Stimulated activated CD4-positive, alpha-beta T cell treated with anti-CD3 and anti-CD28 coated beads, TNF-alpha, amount 100 ng/mL, for 48 hours (primary cell): ENCODE measurements at regions not wholly inside any gene's neighbourhood (a gene's known extent, or its start where the extent isn't known, plus 50 kb on each side); places are given as distances from the start of the nearest gene placed in this dataset.
"Not testable (repeated sequence)": the region's sequence is repeated elsewhere in the genome, so short reads cannot be mapped to it uniquely, and the experiment has no call there.

Source experiments
- DNase-seq, 3 donors: peaks; one replicate each; pipeline ENCODE4 v3.0.0-alpha.2; 2020; ENCODE audit warnings: low read depth in 3 of 3

DNA sequence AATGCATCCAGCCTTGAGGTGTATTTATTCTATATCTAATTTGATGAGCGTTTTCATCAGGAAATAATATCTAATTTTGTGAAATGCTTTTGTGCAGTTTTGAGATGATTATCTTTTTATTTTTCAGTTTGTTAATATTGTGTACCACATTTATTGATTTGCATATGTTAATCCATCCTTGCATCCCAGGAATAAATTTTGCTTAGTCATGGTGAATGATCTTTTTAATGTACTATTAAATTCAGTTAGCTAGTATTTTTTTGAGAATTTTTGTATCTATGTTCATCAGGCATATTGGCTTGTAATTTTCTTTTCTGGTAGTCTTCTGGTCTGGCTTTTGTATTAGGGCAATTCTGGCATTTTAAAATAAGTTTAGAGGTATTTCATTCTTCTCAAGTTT is 697.5 kb upstream of the ADGRL4 start:
- no peak for DNase-seq

DNA sequence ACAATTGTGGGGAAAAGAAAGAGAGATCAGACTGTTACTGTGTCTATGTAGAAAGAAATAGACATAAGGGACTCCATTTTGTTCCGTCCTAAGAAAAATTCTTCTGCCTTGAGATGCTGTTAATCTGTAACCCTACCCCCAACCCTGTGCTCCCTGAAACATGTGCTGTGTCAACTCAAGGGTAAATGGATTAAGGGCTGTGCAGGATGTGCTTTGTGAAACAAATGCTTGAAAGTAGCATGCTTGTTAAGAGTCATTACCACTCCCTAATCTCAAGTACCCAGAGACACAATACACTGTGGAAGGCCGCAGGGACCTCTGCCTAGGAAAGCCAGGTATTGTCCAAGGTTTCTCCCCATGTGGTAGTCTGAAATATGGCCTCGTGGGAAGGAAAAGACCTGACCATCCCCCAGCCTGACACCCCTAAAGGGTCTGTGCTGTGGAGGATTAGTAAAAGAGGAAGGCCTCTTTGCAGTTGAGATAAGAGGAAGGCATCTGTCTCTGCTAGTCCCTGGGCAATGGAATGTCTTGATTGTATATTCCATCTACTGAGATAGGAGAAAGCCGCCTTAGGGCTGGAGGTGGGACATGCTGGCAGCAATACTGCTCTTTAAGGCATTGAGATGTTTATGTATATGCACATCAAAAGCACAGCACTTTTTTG is 695.9 kb upstream of the ADGRL4 start:
- not testable (repeated sequence) for DNase-seq

DNA sequence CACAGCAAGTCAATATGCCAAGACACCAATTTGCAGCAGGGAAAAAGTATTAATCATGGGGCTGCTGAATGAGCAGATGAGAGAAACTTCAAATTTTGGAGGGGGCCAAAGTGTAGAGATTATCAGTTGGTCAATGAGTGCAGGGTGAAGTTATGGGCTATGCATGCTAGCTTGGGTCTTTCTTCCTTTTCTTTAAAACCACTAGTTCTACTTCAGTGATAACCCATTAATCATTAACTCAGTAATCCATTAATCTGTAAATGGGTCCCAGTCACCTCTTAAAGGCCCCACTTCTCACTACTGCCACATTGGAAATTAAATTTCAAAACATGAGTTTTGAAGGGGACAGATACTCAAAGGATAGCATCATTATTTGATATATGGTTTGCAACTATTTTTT is 688.6 kb upstream of the ADGRL4 start:
- DNase-seq = no peak

DNA sequence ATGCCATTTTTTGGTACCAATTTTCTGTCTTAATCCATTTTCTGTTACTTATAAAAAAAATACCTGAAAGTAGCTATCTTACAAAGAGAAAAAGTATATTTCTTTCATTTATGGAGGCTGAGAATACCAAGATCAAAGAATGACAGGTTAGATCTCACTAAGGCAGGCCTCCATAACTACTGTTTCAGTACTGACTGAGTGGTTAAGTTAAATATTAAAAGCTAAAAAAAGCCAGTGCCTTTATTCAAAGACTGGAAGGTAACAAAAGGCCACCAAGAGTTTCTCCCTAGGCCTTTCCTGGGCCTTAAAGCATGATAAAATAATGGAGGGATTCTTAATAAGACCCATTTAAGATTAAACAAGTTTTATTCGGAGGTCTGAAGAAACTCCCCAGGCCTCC is 687.7 kb upstream of the ADGRL4 start:
- DNase-seq = no peak

DNA sequence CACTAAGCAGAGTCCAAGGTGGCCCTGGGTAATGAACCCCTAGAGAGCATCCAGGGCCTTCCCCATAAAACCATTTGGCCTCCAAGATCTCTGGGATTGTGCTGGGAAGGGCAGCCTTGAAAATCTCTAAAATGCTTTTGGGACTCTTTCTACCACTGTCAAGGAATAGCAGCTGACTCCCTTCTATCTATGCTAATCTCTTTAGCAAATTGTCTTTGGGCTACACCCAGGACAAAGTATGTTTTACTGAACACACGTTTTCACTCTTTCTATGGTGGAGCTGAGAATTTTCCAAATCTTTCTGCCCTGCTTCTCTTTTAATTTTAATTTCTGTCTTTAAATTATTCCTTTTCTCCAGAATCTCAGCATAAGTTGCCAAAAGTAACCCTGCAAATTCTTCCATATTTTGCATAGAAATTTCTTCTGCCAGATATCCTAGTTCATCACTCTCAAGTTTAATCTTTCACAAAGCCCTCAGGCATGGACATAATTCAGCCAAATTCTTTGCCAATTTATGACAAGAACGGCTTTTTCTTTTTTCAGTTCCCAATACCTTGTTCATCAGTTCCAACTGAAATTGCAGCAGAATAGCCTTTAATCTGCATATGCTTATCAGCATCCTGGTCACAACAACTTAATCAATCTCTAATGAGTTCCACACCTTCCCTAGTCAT is 687.0 kb upstream of the ADGRL4 start:
- no peak for DNase-seq

DNA sequence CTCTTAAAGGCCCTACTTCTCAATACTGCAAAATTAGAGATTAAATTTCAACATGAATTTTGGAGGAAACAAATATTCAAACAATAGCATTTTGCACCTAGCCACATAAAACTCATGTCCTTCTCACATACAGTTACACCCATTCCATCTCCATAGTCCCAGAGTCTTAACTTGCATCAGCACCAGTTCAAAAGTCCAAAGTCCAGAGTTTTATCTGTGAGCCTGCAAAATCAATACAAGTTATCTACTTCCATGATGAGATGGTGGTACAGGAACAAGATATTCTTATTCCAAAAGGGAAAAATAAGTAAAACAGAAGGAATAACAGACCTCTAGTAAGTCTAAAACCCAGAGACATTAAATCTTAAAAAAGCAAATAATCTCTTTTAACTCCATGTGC is 686.0 kb upstream of the ADGRL4 start:
- DNase-seq = no peak

DNA sequence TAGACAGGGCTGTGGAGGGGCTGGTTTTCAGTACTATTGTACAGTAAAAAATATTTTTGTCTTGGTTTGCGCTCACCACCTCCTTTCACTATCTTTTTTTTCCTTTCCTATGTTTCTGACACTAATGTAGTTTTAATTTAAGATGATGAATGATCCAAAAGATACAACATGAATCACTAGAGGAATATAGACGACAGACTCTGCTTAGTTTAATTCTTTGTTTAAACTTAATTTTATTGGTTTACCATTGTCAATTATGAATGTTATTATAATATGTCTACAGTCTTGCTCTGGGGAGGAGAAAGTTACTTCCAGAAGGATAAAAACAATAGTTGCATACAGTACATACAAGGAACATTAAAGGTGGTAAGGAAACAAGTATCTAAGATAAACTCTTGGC is 682.4 kb upstream of the ADGRL4 start:
- DNase-seq = no peak

DNA sequence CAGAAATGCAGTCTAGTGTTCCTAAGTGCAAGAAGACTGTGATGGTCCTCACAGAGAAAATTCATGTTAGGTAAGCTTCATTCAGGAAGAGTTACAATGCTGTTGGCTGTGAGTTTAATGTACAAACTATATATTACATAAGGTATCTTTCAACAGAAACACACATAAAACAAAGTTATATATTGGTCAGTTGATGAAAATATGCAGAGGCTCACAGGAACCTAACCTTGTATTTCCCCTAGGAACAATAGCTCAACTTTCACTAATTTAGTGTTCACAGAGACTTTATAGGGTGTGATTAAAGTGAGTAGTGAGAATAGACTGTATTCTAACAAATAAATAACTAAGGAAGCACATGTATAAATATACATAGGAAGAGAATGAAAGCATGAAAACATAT is 676.9 kb upstream of the ADGRL4 start:
- DNase-seq = no peak

DNA sequence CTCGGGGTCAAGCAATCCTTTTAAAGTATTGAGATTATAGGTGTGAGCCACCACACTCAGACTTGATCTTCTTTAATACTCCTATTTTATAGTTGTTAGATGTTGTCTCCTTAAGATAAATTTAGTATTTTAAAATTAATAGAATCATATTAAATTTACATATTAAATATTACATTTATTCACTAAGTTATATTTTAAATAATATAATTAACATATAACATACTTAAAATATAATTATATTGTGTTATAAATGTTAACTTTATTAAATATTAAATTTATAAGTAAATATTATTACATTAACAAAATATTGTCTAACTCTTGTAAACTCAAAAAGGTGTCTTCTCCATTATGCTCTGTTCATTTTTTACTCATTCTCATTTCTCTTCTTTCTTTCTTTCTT is 675.9 kb upstream of the ADGRL4 start:
- DNase-seq = no peak

DNA sequence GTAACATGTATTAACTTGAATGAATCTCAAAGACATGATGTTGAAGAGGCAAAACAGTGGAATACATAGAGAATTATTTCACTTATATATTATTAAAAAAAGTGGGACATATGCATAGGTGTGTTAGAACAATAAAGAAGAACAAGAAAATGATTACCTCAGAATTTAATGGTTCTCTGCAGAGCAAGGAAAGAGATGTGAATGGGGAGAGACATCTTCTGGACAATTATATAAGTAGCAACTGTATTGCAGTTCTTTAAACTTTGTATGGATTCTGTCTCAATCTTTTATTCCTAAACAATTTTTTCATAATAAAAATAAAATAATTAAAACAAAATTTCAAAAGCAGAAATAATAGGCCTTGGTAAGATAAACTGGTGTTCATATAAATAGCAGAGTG is 674.9 kb upstream of the ADGRL4 start:
- no peak for DNase-seq

DNA sequence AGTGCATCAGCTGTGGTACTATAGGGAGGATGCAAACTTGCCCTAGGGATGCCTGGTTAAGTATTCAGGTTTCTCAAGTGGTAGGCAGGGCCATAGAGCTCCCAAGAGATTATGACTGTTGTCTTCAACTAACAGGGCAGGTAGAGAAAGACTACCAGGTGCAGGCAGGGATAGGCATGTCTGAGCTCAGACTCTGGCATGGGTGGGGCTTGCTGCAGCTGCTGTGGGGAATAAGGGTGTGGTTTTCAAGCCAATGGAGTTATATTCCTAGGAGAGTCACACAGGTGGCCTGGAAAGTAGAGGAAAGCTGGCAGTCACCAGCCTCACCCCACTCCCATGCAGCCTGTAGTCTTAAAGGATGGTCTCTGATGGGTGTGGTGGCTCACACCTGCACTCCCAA is 673.4 kb upstream of the ADGRL4 start:
- no peak for DNase-seq

DNA sequence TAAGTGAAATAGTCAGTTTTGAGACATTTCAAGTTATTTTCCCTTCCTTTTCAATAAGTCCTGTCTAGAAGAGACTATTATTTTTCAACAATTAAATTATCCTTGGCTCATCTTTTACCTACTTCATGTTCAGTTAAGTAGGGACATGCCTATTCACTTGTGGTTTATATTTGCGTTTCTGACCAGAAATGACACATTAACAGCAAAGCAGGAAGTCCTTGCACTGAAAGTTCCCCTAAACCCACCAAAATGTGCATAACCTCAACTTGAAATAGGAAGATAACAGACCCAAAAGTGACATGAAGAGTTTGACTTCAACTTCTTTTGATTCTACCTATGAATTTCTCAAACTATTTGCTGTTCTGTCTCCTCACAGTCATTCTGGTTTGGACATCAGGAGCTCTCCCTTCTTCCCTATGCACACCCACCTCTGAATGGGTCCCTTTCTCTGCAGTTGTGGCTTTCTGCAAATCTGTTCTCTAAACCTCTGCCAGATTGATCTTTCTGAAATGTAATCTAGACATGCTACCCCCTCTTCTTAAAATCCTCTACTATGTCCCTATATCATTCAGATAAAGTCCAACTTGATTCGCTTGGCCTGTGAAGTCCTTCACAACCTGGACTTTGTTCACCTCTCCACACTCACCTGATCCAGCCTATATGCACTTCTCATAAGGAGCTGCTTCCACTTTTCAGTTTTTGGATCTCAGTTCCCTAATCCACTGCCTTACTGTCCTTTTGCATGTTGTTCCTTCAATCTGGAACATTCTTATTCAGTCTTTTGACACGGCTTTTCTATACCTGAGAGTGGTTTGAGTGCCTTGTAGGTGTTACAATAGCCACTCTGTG is 661.5 kb upstream of the ADGRL4 start:
- DNase-seq = no peak

DNA sequence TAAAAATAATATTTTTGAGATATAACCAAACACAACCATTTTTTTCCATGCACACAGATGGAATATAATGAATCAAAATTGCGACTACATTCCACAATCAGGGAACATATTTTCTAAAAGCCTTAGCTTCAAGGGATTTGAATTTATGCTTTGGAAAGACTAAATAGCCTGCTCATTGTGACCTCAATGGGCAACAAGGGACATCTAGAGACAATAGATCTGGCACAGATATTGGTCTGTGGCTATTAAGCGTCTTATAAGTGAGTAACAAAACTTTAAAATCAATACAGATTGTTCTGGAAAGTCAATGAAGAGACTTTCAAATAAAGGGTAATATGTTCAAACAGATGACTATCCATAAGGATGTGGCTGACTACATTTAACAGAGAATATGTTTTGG is 660.6 kb upstream of the ADGRL4 start:
- no peak for DNase-seq

DNA sequence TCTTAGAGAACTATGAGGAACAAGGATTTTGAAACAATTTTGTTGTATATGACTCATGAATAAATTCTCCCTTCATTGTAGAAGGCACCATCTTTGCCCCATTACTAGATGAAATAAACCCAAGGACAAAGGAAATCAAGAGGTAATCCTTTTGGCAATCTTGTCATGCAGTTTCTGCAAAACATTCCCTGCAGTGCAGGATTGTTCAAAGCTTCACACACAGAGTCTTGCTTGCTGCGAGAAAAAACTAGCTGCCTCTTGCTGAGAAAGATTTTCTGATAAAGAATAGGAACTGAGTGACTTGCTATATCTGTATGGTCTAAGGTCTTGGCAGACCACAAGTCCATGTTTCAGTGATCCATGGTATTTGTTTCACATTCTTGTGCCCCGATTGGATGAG is 657.4 kb upstream of the ADGRL4 start:
- DNase-seq = no peak

DNA sequence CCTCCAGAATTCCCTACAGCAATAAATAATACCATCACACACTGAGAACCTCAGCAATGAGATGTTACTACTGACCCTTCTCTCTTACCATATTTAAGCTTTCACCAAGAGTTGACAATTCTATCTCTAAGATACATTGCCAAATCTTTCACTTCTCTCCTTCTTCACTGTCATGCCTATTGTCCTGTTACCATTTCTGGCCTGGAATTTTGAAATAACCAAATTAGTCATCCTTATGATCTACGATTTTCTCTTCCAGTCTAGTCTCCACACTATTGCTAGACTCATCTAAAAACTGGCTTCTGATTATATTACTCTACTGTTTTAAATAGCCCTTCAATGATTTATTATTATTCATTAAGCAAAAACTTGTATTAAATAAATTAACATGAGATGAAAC is 656.1 kb upstream of the ADGRL4 start:
- no peak for DNase-seq

DNA sequence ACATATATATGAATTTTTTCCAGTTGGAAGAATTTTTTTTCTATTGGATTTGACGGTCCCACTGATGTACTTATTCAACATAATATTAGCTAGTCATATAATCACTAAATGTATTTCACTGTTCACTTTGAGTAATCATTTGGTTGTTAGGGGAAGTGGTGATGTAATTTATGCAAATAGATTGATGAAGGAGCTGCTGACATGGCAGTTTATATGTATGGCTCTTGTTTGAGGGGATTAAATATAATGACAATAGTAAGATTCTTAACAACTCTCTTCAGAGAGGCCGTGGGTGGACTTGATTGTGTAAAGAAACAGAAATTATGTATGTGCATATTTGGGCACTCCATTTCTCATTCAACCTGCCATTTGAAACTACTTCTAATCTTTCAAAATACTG is 653.6 kb upstream of the ADGRL4 start:
- no peak for DNase-seq

DNA sequence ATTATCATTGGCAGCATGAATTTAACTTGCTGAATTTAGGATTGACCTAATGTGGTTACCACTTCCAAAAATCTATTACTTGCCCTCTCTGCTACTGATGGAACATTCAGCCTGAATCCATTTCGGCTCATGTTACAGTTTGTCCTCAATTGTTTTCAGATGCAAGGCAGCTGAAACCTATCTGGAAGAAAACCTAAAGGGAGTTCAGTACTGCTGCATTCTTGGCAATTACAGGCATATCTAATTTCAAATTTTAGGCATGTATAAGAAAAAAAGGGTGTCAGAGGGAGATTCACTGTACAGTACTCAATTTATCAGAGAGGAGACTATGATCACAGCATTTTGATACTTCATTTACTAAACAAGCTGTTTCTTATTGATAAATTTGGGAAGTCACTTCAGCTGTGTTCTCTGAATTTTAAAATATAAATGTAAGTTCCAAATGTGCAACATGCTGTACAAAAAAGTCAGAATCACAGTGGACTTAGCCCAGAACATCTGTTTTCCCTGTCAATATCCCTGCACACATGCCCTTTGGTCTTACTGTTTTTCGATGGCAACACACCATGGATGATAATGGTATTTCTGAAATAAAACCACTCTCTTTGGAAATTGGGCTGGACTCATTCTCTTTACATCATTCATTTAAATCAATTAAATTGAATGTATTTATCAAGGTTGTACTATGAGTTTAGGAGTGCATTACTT is 651.6 kb upstream of the ADGRL4 start:
- no peak for DNase-seq

DNA sequence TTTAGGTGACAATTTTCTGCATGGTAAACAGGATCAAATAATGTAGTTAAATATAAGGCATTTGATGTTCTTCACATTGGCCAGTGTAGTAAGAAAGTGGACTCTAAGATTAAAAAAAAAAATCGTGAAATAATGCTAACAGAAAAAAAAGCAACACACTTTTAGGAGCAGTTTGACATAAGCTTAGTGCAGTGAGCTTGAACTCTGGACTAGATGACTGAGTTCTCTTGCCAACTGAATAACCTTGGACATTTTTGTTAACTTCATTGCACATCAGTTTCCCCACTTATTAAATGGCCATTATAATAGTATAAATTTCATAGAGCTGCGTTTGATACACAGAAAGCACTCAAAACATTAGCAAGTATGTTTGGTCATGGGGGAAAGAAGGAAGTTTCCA is 649.3 kb upstream of the ADGRL4 start:
- no peak for DNase-seq

DNA sequence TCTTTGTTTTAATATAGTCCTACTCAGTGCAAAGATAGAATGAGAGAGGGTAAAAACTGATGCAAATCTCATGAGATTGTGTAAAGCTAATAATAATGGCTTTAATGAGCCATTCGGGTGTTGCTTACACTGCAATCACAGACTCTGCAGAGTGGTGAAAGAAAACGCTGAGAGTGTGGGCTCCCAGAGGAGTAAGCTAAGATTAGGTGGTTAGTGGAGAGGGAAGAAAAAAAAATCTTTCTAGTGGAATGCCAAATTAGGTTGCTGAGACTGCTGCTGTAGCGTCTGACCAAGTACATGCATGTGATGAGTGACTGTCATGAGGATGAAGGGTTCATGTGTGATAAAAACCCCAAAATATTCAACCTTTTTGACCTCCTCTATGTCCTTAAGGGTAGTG is 645.9 kb upstream of the ADGRL4 start:
- no peak for DNase-seq

DNA sequence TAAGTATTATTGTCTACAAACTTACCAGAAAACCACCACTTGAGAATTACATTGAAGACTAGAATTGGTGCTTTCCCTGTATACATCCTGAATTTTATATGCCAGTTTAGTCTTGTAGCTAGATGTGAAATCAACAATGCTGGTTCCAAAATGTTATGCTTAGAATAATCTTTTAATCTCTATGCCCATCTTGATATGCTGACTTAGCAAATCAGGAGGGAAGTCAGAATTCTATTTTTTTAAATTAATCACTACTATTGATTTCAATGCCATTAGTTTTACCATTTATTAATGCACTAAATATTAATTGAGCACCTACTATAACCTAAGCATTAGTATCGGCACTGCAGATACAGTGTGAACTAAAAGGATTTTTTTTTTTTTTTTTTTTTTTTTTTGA is 641.6 kb upstream of the ADGRL4 start:
- no peak for DNase-seq

DNA sequence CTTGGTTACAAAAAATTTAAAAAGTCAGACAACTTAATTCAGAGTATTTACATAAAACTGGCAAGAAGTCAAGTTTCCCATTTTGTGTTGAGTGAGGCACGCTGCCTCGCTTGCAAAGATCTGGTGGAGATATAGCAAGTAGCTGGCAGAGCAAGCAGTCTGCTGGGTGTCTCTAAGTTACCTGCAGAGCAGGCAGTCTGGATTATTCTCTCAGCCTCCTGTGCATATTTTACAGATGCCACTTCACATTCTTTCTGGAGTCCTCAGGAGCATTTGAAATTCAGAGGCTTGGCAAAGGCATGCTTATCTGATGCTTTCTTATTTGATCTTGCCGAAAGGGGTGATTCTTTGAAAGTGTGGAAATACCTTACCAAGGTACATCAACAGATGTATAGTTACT is 640.4 kb upstream of the ADGRL4 start:
- DNase-seq = no peak

DNA sequence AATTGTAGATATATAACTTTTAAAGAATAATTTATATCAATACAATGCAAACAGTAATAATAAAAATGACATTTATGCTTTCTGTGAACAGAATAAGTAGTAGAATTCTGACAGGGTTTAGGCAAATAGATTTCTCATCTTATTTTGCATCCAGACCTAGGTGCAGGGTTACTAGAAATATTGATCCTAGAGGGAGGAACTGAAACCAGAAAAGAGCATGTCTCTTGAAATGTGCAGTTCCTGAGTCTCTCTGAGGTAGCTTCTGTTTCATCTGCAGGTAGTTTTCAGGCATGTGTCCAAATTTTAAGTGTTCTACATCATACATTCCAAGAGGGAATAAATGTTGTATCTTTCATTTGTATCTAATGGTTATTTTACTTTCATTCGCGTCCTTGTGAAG is 631.9 kb upstream of the ADGRL4 start:
- DNase-seq = no peak
